Esophagus squamous epithelium (tissue), 5 donors: ENCODE measurements at regions not wholly inside any gene's neighbourhood (a gene's known extent, or its start where the extent isn't known, plus 50 kb on each side); places are given as distances from the start of the nearest gene placed in this dataset.

Source experiments
- DNase-seq: peaks from one replicate; lab custom pipeline; 2025; lab: John Stamatoyannopoulos, UW
- H3K27ac ChIP-seq, 4 donors: fragments of 200-600 bp; sonication (generic); one replicate each; pipeline ENCODE4 v1.5.1; 2016 to 2019; ENCODE audit warnings: mild to moderate bottlenecking in 1 of 4
- H3K27me3 ChIP-seq, 4 donors: fragments of 200-600 bp; sonication (generic); 1 replicate in 3 of 4; 2 replicates in 1 of 4; pipeline versions ENCODE4 v1.5.1 to v1.6.0; 2017 to 2021; ENCODE audit warnings: antibody characterized with exemption in 1 of 4
- H3K36me3 ChIP-seq, 3 donors: fragments of 200-600 bp; sonication (generic); one replicate each; pipeline ENCODE4 v1.5.1; 2016 to 2019
- H3K4me1 ChIP-seq, 3 donors: fragments of 200-600 bp; sonication (generic); one replicate each; pipeline ENCODE4 v1.5.1; 2017 to 2019
- H3K4me3 ChIP-seq, 4 donors: fragments of 200-600 bp; sonication (generic); 1 replicate in 3 of 4; 2 replicates in 1 of 4; pipeline ENCODE4 v1.5.1; 2016 to 2019; ENCODE audit warnings: mild to moderate bottlenecking in 2 of 4, moderate library complexity in 1 of 4
- H3K9me3 ChIP-seq, 3 donors: fragments of 200-600 bp; sonication (generic); one replicate each; pipeline ENCODE4 v1.5.1; 2016 to 2019
- CTCF ChIP-seq, 6 experiments: fragments of 450-650 bp in 4 of 6; fragments of 200-600 bp in 2 of 6; sonication (generic) in 2 of 6; IDR thresholded peaks; one replicate each; pipeline ENCODE4 v1.5.1; 2016 to 2019; ENCODE audit warnings: antibody characterized with exemption in 6 of 6, mild to moderate bottlenecking in 4 of 6, moderate library complexity in 4 of 6
- POLR2A ChIP-seq, 4 donors: fragments of 450-650 bp; IDR thresholded peaks; one replicate each; pipeline ENCODE4 v1.6.1; 2017; ENCODE audit warnings: antibody characterized with exemption in 4 of 4, mild to moderate bottlenecking in 4 of 4, moderate library complexity in 3 of 4
- WGBS, 2 donors: methylation state at CpG; one replicate each; pipeline ENCODE4 v1.1.5; 2018; 5-methylcytosine and 5-hydroxymethylcytosine counted together
- intact Hi-C: fragments of 100-400 bp; cut with DNase I; formaldehyde crosslinking; loops from one replicate; pipeline ENCODE4 v1.15.0; 2022
- donor health status: DM: yes; HTN: yes; CAD: no.

- Histone ChIP-seq H3K36me3 (no peaks in the 10 kb centered on the region), H3K4me1 (no peaks in the 10 kb centered on the region), H3K27me3 (no peaks in the 10 kb centered on the region), H3K4me3 (no peak overlapping the region), H3K27ac (no peak overlapping the region), H3K9me3 (no peaks in the 10 kb centered on the region)
- no peak for DNase-seq
- 74% methylated on average over 2 of the region's 2 CpGs for WGBS, 2 donors
- intact Hi-C loops = no loop called here
- TF ChIP-seq CTCF (IDR thresholded peaks at IDR 0.05) = no peak
- TF ChIP-seq POLR2A (IDR thresholded peaks at IDR 0.05) = no peak
Measured at GRCh38 chr5:42268630-42269029, 154.6 kb upstream of the GHR start.

GRCh38 chr5:42270771-42271170, 152.5 kb upstream of the GHR start:
- Histone ChIP-seq H3K9me3 (no peaks in the 10 kb centered on the region), H3K27me3 (no peaks in the 10 kb centered on the region), H3K36me3 (no peaks in the 10 kb centered on the region), H3K27ac (no peak overlapping the region), H3K4me1 (no peaks in the 10 kb centered on the region), H3K4me3 (no peak overlapping the region)
- no peak for DNase-seq
- intact Hi-C loops = no loop called here
- 40 to 54% methylated on average over 2 of the region's 2 CpGs for WGBS, 2 donors
- no peak for TF ChIP-seq POLR2A (IDR thresholded peaks at IDR 0.05)
- no peak for TF ChIP-seq CTCF (IDR thresholded peaks at IDR 0.05)

GRCh38 chr5:42274913-42275312, 148.3 kb upstream of the GHR start:
- no peak overlapping the region for H3K4me3 ChIP-seq
- intact Hi-C loops = no loop called here
- TF ChIP-seq CTCF (IDR thresholded peaks at IDR 0.05) (no peak), POLR2A (IDR thresholded peaks at IDR 0.05) (no peak)
- H3K4me1 ChIP-seq = no peaks in the 10 kb centered on the region
- H3K9me3 ChIP-seq = no peaks in the 10 kb centered on the region
- no peaks in the 10 kb centered on the region for H3K27me3 ChIP-seq
- no peak for DNase-seq
- no peaks in the 10 kb centered on the region for H3K36me3 ChIP-seq
- H3K27ac ChIP-seq = no peak overlapping the region
- 29 to 31% methylated on average over 1 of the region's 1 CpG for WGBS, 2 donors

GRCh38 chr5:42277293-42277692, 145.9 kb upstream of the GHR start:
- no peak for DNase-seq
- intact Hi-C loops = no loop called here
- Histone ChIP-seq H3K27me3 (no peaks in the 10 kb centered on the region), H3K9me3 (no peaks in the 10 kb centered on the region), H3K27ac (no peak overlapping the region), H3K4me3 (no peak overlapping the region), H3K36me3 (no peaks in the 10 kb centered on the region), H3K4me1 (no peaks in the 10 kb centered on the region)
- WGBS, 2 donors = 62 to 68% methylated on average over 2 of the region's 2 CpGs
- TF ChIP-seq POLR2A (IDR thresholded peaks at IDR 0.05) = no peak
- TF ChIP-seq CTCF (IDR thresholded peaks at IDR 0.05) = no peak

GRCh38 chr5:42284584-42284983, 138.7 kb upstream of the GHR start:
- Histone ChIP-seq H3K4me3 (no peak overlapping the region), H3K36me3 (no peaks in the 10 kb centered on the region), H3K27ac (no peak overlapping the region), H3K9me3 (no peaks in the 10 kb centered on the region), H3K4me1 (no peaks in the 10 kb centered on the region), H3K27me3 (no peaks in the 10 kb centered on the region)
- DNase-seq = no peak
- intact Hi-C loops = no loop called here
- TF ChIP-seq CTCF (IDR thresholded peaks at IDR 0.05) (no peak), POLR2A (IDR thresholded peaks at IDR 0.05) (no peak)
